VCaP (cell line): ENCODE measurements at regions not wholly inside any gene's neighbourhood (a gene's known extent, or its start where the extent isn't known, plus 50 kb on each side); places are given as distances from the start of the nearest gene placed in this dataset.
"Not testable (repeated sequence)": the region's sequence is repeated elsewhere in the genome, so short reads cannot be mapped to it uniquely, and the experiment has no call there.

Experiments
- H3K27ac ChIP-seq: fragments of 450-650 bp; 2 replicates; pipeline ENCODE4 v1.5.1; 2017
- CTCF ChIP-seq: fragments of 450-650 bp; conservative IDR thresholded peaks from 2 replicates; pipeline ENCODE4 v1.5.1; 2017; ENCODE audit warnings: mild to moderate bottlenecking, moderate library complexity

DNA sequence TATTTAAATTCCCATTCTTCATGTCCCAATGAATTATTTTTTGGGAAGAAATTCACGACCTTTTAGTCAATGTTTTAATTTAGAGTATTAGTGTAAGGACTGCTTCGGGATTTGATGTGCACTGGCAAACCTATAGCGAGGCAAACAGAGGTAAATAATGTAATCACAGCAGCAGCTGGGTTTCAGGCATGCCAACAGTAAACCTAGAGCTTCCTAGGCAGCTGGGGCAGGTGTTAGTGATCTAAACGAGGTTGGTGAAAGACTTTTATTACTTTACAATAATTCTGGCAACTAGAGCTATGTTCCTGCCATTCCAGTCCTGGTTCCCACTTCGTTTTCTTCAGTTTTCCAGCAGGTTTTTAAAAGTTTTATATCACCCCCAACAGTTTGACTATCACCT, 1036.4 kb upstream of the FOXG1 start:
- no peak for TF ChIP-seq CTCF
- no peak overlapping the region for H3K27ac ChIP-seq

DNA sequence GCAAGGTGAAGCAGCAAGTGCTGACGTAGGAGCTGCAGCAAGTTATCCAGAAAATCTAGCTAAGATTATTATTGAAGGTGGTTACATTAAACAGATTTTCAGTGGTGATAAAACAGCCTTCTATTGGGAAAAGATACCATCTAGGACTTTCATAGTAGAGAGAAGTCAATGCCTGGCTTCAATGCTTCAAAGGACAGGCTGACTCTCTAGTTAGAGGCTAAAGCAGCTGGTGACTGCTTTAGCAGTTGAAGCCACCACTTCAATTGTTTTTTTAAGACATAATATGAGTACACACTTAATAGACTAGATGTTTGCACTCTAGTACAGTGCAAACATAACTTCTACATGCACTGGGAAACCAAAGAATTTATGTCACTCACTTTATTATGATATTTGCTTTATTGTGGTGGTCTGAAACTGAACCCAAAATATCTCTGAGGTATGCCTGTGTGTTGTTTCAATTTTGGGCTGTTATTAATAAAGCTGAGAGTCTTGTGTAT, 1026.9 kb upstream of the FOXG1 start:
- H3K27ac ChIP-seq, result no peak overlapping the region
- no peak for TF ChIP-seq CTCF

- no peak overlapping the region for H3K27ac ChIP-seq
- TF ChIP-seq CTCF, result no peak
Observed at GRCh38 chr14:27750114-27750513, 1016.5 kb upstream of the FOXG1 start.

DNA sequence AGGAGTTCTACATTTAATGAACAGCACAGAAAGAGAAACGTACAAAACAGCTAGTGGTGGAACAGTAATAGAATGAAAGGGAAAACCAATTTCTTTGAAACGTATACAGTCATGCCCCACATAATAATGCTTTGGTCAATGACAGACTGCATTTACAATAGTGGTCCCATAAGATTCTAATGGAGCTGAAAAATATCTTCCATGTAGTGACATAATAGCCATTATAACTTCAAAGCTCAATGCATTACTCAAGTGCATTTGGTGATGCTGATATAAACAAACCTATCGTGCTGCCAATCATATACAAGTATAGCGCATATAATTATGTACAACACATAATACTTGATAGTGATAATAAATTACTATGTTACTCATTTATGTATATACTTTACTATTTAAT, 1008.9 kb upstream of the FOXG1 start:
- not testable (repeated sequence) for H3K27ac ChIP-seq

- H3K27ac ChIP-seq, result not testable (repeated sequence)
Observed at GRCh38 chr14:27760367-27760766, 1006.2 kb upstream of the FOXG1 start.

DNA sequence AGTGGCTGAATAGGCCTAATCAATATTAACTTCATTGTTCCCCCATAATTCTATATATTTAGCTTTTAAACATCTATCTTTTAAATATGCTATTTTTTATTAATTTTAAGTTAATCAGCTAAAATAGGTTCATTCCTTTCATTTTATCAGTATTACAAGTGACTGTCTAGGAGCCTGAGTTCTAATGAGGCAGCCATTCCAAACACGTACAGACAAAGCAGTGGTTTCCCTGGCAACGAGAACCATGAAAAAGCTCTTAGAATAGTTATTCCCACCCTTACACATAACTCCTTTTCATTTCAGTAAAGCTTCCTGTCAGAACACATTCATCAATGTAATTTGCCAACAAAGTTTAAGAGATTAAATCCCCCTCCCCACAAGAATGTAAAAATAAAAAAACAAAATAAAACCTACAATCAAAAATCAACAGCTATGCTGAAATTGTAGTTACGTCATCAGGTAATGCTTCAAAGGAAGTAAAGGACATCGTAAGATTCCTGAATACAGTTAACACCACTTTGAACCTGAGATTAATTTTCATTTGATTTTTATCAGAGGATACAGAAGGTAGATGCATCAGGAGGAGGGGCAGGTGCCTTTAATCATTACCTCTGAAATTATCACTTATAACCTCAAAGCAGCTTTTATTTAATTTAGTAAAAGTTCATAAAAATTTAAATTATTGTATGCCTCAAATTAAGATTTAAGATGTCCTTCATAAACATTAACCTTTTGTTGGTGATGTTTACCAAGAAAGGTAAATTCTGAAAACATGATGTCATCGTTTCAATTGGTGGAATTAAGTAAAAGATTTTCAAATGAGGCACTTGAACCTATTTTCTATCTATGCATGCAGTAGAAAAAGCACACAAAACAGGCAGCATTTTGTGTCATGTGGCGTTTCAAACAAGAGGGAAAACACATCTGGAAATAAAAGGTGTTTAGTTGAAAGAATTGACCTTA, 967.2 kb upstream of the FOXG1 start:
- H3K27ac ChIP-seq, result not testable (repeated sequence)

DNA sequence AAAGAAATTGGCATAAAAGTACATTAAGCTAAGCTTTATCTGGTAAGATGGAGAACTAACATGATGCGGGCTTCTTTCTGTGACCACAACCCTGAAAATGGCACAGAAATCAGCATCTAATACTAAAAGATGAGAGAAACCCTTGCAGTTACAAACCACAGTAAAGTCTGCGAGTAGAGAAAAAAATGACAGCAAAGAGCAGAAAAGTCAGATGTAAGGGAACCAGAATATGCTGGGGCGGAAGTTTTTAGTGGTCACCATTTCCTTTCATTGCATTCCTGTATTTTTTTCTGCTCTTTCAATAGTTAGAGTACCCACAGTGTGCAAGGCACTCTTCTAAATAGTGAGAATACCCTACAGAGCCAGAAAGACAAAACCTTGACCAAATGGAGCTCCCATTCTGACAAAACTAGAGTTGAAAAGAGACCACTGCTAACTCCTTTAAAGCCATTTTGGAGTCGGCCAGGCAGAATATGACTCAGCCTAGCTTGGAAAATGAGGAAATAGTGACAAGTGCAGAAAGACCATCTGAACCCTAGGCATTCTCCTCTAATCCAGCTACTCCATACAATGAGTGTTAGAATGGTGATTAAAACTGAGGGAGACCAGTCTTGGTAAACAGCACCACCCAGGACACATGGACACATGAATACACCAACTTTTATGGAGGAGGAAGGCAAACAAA, 948.7 kb upstream of the FOXG1 start:
- H3K27ac ChIP-seq, result not testable (repeated sequence)

DNA sequence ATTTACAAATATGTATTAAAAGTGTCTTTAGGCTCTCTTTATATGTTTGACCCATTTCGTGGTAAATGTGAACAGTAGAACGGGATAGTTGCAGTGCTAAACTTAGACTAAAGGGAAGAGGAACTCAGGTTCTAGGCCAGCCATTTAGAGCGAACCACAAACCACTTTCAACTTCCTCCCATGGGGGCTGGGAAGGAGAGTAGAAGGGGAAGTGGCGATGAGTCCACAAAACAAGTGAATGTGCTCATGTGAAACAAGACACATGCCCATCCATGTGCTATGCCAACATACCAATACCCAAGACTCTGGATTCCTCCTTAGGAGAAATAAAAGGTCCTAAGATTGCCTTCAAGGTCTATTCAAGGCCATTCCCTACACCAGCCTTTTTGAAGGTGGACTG, 940.4 kb upstream of the FOXG1 start:
- H3K27ac ChIP-seq, result not testable (repeated sequence)

DNA sequence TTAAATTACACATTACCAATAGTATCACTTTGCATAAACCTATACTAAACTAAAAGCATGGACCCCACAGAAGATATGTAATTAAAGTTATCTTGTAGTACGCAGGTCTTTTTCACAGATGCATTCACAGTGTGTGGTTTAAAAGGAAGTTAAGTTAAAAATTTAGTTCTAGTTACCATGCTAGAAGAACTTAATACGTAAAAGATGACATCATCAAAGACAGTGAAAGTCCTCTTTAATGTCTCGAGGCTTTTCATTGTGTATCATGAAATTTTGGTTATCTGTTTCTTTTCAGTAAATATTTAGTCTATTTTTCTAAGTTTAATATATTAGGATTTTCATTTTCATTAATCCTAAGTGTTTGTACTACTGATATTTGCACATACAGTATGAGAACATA, 934.6 kb upstream of the FOXG1 start:
- not testable (repeated sequence) for H3K27ac ChIP-seq

GRCh38 chr14:27833001-27833400, 933.6 kb upstream of the FOXG1 start:
- H3K27ac ChIP-seq, result not testable (repeated sequence)

DNA sequence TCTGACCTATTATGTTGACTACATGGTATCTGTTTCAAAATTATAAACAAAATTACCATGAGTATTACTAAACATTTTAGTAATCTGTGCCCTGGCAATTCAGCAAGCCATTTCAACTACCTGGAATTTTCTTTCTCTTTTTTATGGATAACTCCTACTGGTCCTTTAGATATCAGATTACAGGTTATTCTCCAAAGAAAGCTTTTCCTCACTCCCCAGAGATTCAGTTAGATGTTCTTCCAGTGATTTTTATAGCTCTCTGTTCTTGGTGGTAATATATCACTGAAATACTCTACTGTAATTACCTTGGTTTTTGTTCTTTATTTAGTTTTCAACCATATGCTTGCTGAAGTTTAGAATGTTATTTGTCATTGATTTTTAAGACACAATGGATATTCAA, 930.2 kb upstream of the FOXG1 start:
- H3K27ac ChIP-seq, result no peak overlapping the region
- no peak for TF ChIP-seq CTCF
